ENCODE measurements at regions not wholly inside any gene's neighbourhood (a gene's known extent, or its start where the extent isn't known, plus 50 kb on each side); places are given as distances from the start of the nearest gene placed in this dataset.

GRCh38 chr5:71974165-71974564, 133.1 kb upstream of the MAP1B start:
- TF ChIP-seq CTCF (IDR thresholded peaks at IDR 0.05) (no peak), POLR2A (IDR thresholded peaks at IDR 0.05) (no peak)
